Right lobe of liver (tissue), 4 donors: ENCODE measurements at regions not wholly inside any gene's neighbourhood (a gene's known extent, or its start where the extent isn't known, plus 50 kb on each side); places are given as distances from the start of the nearest gene placed in this dataset.
"Not testable (repeated sequence)": the region's sequence is repeated elsewhere in the genome, so short reads cannot be mapped to it uniquely, and the experiment has no call there.

Experiments
- CTCF ChIP-seq, 4 donors: fragments of 200-600 bp in 3 of 4; fragments of 450-650 bp in 1 of 4; IDR thresholded peaks; one replicate each; pipeline versions ENCODE4 v1.5.1 to v1.8.0; 2016 to 2022; ENCODE audit warnings: antibody characterized with exemption in 4 of 4, mild to moderate bottlenecking in 2 of 4
- POLR2A ChIP-seq: fragments of 450-650 bp; IDR thresholded peaks from one replicate; pipeline ENCODE4 v1.6.1; 2017; ENCODE audit warnings: antibody characterized with exemption, mild to moderate bottlenecking
- donor health status: DM: no; HTN: no; CAD: no.
- donor health status: DM: no; HTN: no; CAD: no.
- donor health status: DM: no; HTN: yes; CAD: no.

- not testable (repeated sequence) for TF ChIP-seq CTCF (IDR thresholded peaks at IDR 0.05); POLR2A
These were observed 96.6 kb upstream of the AKAP13 start for GRCh38 chr15:85283815-85284214.
